GM21619 (cell line): ENCODE measurements at regions not wholly inside any gene's neighbourhood (a gene's known extent, or its start where the extent isn't known, plus 50 kb on each side); places are given as distances from the start of the nearest gene placed in this dataset.

ENCODE experiments used
- ATAC-seq: cut with Tn5 transposase; IDR thresholded peaks from one replicate; pipeline ENCODE4 v1.9.1; 2021; ENCODE audit not compliant: unreplicated experiment

DNA sequence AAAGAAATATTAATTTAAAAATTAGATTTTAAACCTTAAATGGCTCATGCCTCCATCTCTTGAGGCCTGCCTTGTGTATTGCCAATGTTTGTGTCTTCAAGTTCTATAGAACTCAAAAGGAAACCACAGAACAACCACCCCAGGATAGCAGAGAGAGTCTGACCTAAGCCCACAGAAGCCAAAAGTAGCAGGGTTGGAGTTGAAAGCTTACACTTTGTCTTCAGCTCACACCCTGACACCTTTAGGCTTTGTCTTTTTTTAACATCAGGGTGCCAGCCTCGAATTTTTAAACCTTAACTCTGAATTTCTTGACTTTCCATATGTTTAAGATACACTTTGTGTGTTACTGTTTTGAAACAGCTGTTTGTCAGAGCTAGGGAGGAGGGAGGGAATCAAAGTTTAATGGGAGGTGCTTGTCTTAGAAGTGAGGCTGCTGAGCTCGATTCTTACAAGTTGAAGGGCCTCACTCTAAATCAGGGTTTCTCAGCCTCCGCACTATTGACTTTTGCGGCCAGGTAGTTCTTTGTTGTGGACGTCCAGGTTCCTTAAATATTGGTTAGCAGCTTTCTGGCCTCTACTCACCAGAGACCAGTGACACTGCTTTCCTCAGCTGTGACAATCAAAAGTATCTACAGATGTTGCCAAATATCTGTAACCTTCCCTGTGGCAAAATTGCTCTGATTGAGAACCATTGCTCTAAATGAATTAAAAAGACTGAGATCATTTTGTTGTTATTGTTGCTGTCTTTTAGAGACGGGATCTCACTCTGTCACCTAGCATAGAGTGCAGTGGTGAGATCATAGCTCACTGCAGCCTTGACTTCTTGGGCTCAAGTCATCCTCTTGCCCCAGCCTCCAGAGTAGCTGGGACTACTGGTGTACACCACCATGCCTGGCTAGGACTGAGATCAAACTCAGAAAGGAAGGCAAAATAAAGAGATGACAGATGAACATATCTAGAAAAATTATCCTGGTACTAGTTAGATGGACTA is 139.2 kb upstream of the EOMES start:
- ATAC-seq, result no peak

DNA sequence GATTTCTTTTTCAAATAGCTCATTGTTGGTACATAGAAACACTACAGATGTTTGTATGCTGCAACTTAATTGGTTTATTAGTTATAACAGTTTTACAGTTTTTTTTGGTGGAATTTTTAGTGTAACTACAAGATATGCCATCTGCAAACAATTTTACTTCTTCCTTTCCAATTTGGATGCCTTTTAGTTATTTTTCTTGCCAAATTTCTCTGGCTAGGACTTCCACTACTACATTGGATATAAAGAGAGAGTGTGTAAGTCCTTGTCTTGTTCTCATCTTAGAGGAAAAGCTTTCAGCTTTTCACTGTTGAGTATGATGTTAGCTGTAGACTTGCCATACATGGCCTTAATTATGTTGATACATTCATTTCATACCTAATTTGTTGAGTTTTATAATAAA is 143.6 kb upstream of the EOMES start:
- ATAC-seq, result no peak

DNA sequence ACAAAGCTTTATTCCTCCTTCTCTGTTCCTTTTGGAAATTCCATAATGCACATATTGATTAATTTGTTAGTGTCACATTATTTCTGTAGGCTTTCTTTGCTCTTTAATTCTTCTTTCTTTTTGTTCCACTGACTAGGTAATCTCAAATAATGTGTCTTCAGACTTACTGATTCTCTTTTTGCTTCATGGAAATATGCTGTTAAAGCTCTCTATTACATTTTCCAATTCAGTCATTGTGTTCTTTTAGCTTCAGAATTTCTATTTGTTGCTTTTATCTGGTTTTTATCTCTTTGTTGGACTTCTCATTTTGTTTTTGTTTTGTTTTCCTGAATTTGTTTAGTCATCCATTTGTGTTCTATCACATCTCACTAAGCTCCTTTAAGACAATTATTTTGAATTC is 147.0 kb upstream of the EOMES start:
- no peak for ATAC-seq

- no peak for ATAC-seq
Observed at GRCh38 chr3:27877061-27878013, 155.2 kb upstream of the EOMES start.

DNA sequence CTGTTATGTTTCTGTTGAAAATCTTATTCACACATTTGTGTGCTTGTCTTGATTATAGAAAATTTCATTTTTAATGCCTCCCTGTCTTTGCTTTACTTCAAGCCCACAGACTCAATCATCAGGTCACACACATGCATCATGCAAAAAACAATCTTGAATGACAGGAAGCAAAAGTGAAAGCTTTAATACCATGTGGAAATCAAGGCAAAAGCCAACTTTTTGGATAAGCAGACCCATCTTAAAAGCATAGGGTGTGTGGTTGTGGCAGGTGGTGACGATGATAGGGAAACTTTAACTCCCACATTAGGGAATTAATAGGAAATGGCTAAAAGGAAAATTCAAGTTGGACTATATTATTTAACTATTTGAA is 155.9 kb upstream of the EOMES start:
- ATAC-seq, result no peak

DNA sequence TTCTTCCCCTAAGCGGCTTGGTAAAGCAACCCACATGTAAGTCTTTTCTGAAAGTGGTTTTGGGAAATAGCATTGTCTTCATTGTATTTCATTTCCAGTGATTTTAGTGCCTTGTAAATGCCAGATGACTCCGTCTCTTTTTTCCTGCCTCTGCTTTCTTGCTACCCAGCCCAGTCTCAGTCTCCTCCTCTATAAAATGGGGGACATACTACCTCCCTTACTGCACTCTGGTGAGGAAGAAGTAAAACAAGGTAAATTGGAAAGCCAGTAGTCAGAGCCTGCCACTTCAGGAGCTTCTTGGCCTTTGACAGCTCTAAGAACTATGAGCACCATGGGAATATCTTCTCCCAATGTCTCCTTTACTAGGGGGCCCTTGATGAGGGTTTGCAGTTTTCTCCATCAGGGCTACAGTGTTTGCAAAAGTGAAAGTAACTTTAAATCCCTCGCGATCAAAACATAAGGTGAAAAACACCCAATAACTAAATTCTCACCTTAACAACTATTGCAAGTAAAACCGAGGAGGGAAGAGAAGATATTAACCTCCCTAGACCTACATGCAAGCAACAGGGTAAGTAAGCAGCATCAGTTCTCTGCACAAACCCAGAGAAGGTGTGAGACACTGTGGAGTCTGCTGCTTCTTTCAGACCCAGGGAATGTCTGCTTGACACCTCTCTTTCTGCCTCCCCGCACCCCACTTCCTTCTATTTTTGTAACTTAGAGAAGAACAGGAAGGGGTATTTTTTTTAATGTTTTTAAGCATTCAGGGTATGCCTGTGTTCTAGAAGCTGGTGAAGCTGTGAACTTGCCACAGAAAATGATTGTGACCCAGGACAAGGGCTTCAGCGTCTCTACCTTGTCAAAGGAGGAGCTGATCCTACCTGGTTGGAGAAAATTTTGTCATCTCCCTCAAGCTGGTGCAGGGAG is 159.1 kb upstream of the EOMES start:
- no peak for ATAC-seq

GRCh38 chr3:27883266-27883665 is 161.1 kb upstream of the EOMES start:
- ATAC-seq, result no peak

- ATAC-seq, result no peak
Observed at GRCh38 chr3:27885641-27886040, 163.5 kb upstream of the EOMES start.

DNA sequence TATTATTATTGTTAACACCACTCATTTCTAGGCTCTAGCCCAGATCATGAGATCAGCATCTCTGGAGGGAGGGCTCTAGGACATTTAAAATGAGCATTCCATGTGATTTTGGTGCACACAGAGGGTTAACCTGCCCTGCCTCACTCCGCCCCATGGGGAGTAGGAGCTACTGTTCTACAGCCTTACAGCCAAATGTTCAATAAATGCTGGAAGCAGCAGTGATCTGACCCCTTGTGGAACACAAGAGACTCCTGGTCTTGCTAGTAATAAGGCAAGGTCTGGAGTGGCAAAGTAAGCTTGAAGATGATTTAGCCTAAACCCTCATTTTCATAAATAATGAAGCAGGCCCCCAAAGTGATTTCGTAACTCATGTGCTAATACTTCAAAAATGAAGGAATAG is 166.4 kb upstream of the EOMES start:
- ATAC-seq, result no peak

- ATAC-seq, result no peak
Observed at GRCh38 chr3:27889745-27890144, 167.6 kb upstream of the EOMES start.

DNA sequence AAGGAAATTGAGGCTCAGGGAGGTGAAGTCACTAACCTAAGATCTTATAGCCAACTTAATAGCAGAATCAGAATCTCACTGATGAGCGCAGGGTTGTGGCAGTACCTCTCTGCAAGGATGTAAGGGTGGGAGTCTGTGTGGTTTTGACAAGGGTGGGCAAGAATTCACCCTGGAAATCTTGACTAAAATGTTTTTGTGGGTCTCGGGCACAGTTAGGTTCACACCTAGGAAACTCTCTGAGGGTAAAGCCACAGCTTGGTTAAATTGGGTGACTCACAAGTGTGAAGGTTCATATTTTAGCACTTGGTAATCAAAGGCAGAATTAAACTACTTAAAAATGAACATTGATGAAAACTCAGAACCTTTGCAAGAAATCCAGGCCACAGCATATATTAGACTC is 178.2 kb upstream of the EOMES start:
- ATAC-seq, result no peak

DNA sequence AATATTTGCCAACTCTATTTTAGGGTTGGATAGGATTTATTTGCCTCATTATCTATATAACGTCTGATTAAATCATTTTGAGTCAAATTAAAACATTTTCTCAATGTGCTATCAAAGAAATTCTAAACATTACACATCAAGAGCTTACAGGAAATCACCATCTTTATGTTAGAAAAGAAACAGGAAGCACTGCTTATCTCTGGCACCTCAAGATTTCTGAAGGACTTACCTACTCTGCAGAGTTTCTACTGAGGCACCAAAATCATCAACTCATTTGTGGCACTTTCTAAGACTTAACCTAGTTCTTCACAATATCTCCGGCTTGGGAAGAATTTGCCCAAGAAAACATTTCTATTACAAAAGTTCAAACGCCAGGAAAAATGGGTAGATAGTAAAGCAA is 181.3 kb upstream of the EOMES start:
- ATAC-seq, result no peak

GRCh38 chr3:27905625-27906024 is 183.5 kb upstream of the EOMES start:
- no peak for ATAC-seq

- ATAC-seq, result no peak
Observed at GRCh38 chr3:27907148-27907547, 185.0 kb upstream of the EOMES start.

DNA sequence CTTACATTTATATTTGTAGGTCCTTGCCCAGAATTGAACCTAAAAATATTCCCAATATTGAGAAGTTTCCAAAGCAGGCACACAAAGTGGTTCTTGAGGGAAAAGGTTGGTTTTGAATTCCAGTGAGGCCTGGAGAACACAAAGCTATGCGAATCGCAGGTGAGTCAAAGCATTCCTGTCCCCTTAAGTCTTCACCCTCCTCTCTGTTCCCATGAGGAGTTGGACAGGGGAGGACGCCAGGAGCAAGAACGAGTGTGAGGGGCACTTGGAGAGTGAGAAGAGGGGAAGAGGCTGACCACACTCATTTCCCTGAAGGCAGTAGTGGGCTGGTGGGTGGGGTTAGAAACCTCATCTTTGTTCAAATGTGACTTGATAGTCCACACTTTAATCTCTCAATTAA is 185.8 kb upstream of the EOMES start:
- no peak for ATAC-seq

DNA sequence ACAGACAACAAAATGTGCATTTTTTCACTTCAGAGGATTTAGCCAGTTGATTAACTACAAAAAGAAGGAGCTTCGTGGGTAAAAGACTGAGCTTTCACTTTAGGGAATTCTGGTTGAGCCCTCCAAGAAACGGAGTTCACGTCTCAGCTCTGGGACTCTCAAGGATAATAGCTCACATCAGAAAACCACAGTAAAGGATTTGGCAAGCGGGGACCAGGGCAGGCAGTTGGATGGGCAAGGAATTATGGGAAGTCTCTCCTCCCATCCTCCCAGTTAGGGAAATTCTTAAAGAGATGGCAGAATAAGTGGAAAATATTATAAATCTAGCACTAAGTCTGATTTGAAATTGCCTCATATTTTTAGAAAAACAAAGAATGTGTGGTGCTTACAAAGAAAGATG is 188.3 kb upstream of the EOMES start:
- ATAC-seq, result no peak

GRCh38 chr3:27914199-27914598 is 192.1 kb upstream of the EOMES start:
- ATAC-seq, result no peak

DNA sequence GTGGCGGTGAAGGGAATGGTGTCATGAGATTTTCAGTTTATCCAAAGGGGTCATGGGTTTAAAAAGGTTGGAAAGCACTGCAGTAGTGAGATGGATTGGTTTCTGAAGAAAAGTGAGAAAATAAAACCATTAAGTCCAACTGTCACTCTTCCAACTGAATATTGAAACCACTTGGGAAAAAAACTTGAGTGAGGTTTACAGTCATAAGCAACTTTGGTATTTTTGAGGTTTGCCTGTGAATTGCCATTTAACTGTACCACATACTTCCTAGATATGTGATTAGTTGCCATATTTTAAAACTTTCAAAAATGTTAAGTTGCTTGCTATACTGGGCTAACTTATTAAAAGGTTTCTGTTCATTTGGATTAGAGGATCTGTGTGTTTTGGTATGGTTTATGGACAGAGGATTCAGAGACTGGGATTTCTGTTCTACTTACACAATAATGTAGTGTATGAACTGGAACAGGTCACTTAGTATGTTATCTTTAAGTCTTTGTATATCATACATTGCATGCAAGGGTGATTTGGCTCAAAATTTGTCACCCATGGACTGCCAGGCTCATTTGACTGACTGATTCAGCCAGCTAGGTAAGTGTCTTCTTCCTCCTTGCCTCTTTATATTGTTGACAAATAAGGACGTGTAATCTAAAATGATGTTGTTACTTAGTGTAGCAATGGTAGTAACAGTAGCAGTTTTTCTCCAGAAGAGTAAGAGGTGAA is 201.4 kb upstream of the EOMES start:
- ATAC-seq, result no peak

DNA sequence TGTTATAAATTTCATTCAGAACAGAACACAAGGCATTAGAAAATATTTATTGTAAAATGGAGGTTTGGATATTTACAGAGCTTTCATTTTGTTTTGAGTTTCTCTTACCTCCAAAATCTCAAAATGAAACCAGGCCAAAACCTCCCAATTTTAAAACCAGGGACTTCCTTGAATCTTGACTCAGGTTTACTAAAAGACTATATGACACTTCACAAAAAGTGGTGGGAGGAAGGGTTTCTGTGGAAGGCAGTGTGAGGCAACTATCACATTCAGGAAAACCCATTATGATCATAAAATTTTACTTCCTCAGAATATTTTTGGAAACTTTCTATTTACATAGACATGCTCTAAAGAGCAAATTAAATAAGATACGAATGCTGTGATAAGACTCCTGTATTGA is 205.8 kb upstream of the EOMES start:
- no peak for ATAC-seq

GRCh38 chr3:27930052-27930602 is 208.0 kb upstream of the EOMES start:
- ATAC-seq, result no peak
